HCT116 (cell line): ENCODE measurements at regions not wholly inside any gene's neighbourhood (a gene's known extent, or its start where the extent isn't known, plus 50 kb on each side); places are given as distances from the start of the nearest gene placed in this dataset.

Experiments used
- ATAC-seq: fragments of 200-7000 bp; cut with Tn5 transposase; 2 replicates; pipeline ENCODE4 v1.9.1; 2020; ENCODE audit warnings: mild to moderate bottlenecking, moderate library complexity
- BruUV-seq: library from RNA; stranded (reverse); fragments of 400-500 nt; replicated peaks from 2 replicates; lab custom pipeline; 2021; lab: Mats Ljungman, UMichigan
- CTCF ChIA-PET: fragments of 300-600 bp; sonication (Branson Sonifier 250); formaldehyde crosslinking; loops from one replicate; lab custom pipeline; 2021; ENCODE audit warnings: antibody characterized with exemption; lab: Charles Lee
- POLR2A ChIA-PET: fragments of 300-600, 350-600 bp; sonication (Branson Sonifier 250); formaldehyde crosslinking; loops from one replicate; lab custom pipeline; 2021; ENCODE audit warnings: antibody characterized with exemption; lab: Charles Lee
- RAD21 ChIA-PET, 2 experiments: fragments of 300-600 bp; sonication (Branson Sonifier 250); formaldehyde crosslinking; loops; one replicate each; lab custom pipeline; 2023; ENCODE audit warnings: low total read pairs in 2 of 2; ENCODE audit not compliant: uncharacterized antibody in 2 of 2, unreplicated experiment in 2 of 2, low non-redundant PET in 1 of 2; lab: Charles Lee
- DNase-seq: peaks from one replicate; pipeline ENCODE4 v3.0.0-alpha.2; 2010; ENCODE audit warnings: low read depth, low spot score
- H2AFZ ChIP-seq: fragments of 200-600 bp; shearing (Covaris generic), sonication (generic); 2 replicates; pipeline ENCODE4 v1.6.1; 2017; ENCODE audit warnings: low read depth, mixed run types, mixed read lengths, antibody characterized with exemption, low read length; ENCODE audit not compliant: poor library complexity, severe bottlenecking
- H3K27ac ChIP-seq: 2 replicates; pipeline ENCODE4 v1.5.1; 2012; ENCODE audit warnings: low read depth, low read length
- H3K27me3 ChIP-seq: fragments of 200-600 bp; sonication (generic); 2 replicates; pipeline ENCODE4 v1.6.1; 2016; ENCODE audit warnings: mixed run types, low read length, mixed read lengths; ENCODE audit not compliant: insufficient read depth
- H3K36me3 ChIP-seq, 2 experiments: fragments of 200-500 bp in 1 of 2; fragments of 200-600 bp in 1 of 2; sonication (Bioruptor generic) in 1 of 2; sonication (generic) in 1 of 2; 2 replicates each; pipeline versions ENCODE4 v1.5.1 to v1.6.1; 2014 to 2016; ENCODE audit warnings: low read length in 2 of 2, inconsistent platforms in 1 of 2, mixed read lengths in 1 of 2, mixed run types in 1 of 2; ENCODE audit not compliant: insufficient read depth in 2 of 2, control insufficient read depth in 1 of 2
- H3K4me1 ChIP-seq, 2 experiments: fragments of 200-600 bp in 1 of 2; sonication (generic) in 1 of 2; 2 replicates each; pipeline versions ENCODE4 v1.5.1 to v1.6.1; 2012 to 2017; ENCODE audit warnings: low read length in 2 of 2, inconsistent platforms in 1 of 2, mild to moderate bottlenecking in 1 of 2, mixed read lengths in 1 of 2, mixed run types in 1 of 2, moderate library complexity in 1 of 2; ENCODE audit not compliant: insufficient read depth in 2 of 2, control insufficient read depth in 1 of 2
- H3K4me2 ChIP-seq: fragments of 200-600 bp; sonication (generic); 2 replicates; pipeline ENCODE4 v1.6.1; 2017; ENCODE audit warnings: mixed run types, low read length, mixed read lengths
- H3K4me3 ChIP-seq, 2 experiments: fragments of 200-600 bp in 1 of 2; sonication (generic) in 1 of 2; replicated peaks in 1 of 2; 2 replicates each; pipeline ENCODE4 v1.5.1; 2011 to 2016; ENCODE audit warnings: low read length in 2 of 2, control low read depth in 1 of 2, low read depth in 1 of 2, mild to moderate bottlenecking in 1 of 2, mixed read lengths in 1 of 2, mixed run types in 1 of 2
- H3K79me2 ChIP-seq: fragments of 200-600 bp; sonication (generic); 2 replicates; pipeline ENCODE4 v1.6.1; 2017; ENCODE audit warnings: mild to moderate bottlenecking, mixed run types, low read length, moderate library complexity, mixed read lengths; ENCODE audit not compliant: insufficient read depth
- H3K9ac ChIP-seq: fragments of 200-600 bp; sonication (generic); 2 replicates; pipeline ENCODE4 v1.6.1; 2016; ENCODE audit warnings: low read length, mixed read lengths
- H3K9me2 ChIP-seq: fragments of 200-600 bp; sonication (generic), shearing (Covaris generic); 2 replicates; pipeline ENCODE4 v1.6.1; 2017; ENCODE audit warnings: mixed run types, mild to moderate bottlenecking, moderate library complexity; ENCODE audit not compliant: insufficient read depth
- H3K9me3 ChIP-seq, 2 experiments: fragments of 200-500 bp in 1 of 2; fragments of 200-600 bp in 1 of 2; sonication (Bioruptor generic) in 1 of 2; sonication (generic) in 1 of 2; 2 replicates each; pipeline ENCODE4 v1.6.1; 2014 to 2017; ENCODE audit warnings: low read length in 2 of 2, mixed read lengths in 2 of 2, inconsistent platforms in 1 of 2, low read depth in 1 of 2, mild to moderate bottlenecking in 1 of 2, mixed run types in 1 of 2, moderate library complexity in 1 of 2; ENCODE audit not compliant: control insufficient read depth in 1 of 2, insufficient read depth in 1 of 2
- H4K20me1 ChIP-seq: fragments of 200-600 bp; sonication (generic), shearing (Covaris generic); 2 replicates; pipeline ENCODE4 v1.6.1; 2017; ENCODE audit warnings: mixed run types, mild to moderate bottlenecking, moderate library complexity; ENCODE audit not compliant: insufficient read depth
- CBX3 ChIP-seq: IDR thresholded peaks from 2 replicates; pipeline ENCODE4 v1.6.1; 2012; ENCODE audit warnings: low read depth
- CEBPB ChIP-seq: IDR thresholded peaks from 2 replicates; pipeline ENCODE4 v1.6.1; 2012; ENCODE audit warnings: low read depth
- ELF1 ChIP-seq: IDR thresholded peaks from 2 replicates; pipeline ENCODE4 v1.6.1; 2012; ENCODE audit warnings: low read depth, borderline replicate concordance
- FOSL1 ChIP-seq: IDR thresholded peaks from 2 replicates; pipeline ENCODE4 v1.6.1; 2012; ENCODE audit warnings: low read depth
- SIN3A ChIP-seq: IDR thresholded peaks from 2 replicates; pipeline ENCODE4 v1.6.1; 2012; ENCODE audit warnings: low read depth
- SP1 ChIP-seq: IDR thresholded peaks from 2 replicates; pipeline ENCODE4 v1.6.1; 2012; ENCODE audit warnings: low read depth
- SRF ChIP-seq: IDR thresholded peaks from 2 replicates; pipeline ENCODE4 v1.6.1; 2012; ENCODE audit warnings: low read depth
- TCF7L2 ChIP-seq: IDR thresholded peaks from 2 replicates; pipeline ENCODE4 v1.7.0; 2011; ENCODE audit warnings: borderline replicate concordance, inconsistent platforms; ENCODE audit not compliant: insufficient read depth, insufficient read length; ENCODE audit errors: extremely low read depth
- ZFX ChIP-seq: fragments of 450-650 bp; IDR thresholded peaks from 2 replicates; pipeline ENCODE4 v1.6.1; 2017
- ZNF274 ChIP-seq: fragments of 200-500 bp; sonication (Bioruptor generic); IDR thresholded peaks from 2 replicates; pipeline ENCODE4 v1.6.1; 2014; ENCODE audit warnings: mild to moderate bottlenecking, low read depth, low read length, inconsistent platforms
- intact Hi-C: fragments of 100-400 bp; cut with micrococcal nuclease; formaldehyde crosslinking; loops from 2 replicates; pipeline ENCODE4 v1.10.0; 2022
- TF ChIP-seq, protein P1 (sequence below): IDR thresholded peaks from 2 replicates; pipeline ENCODE4 v1.6.1; 2011; ENCODE audit warnings: mild to moderate bottlenecking, low read length, moderate library complexity; ENCODE audit not compliant: insufficient replicate concordance; ENCODE audit errors: extremely low read depth
- TF ChIP-seq, protein P2 (sequence below): IDR thresholded peaks from 2 replicates; pipeline ENCODE4 v1.6.1; 2012
- TF ChIP-seq, protein P3 (sequence below): IDR thresholded peaks from 2 replicates; pipeline ENCODE4 v1.6.1; 2012; ENCODE audit warnings: low read depth

DNA sequence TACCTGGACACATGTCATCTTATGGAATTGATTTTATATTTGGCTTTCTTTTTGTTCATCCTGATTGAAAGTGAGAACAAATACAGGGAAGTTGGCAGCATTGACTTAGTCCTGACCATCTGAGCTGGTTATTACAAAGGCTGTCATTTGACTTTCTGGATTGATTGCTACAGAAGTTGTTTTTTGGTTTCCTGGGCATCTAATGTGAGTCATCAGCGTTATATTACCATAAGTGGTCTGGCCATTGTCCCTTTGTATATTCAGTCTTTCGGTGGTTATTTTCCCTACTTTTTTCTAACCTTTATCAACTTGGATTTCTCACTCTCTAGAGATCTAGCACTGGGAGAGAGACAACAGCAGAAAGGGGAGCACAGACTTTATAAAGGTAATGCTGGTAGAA is 1646.5 kb downstream of the MRPL39 start:
- no peak overlapping the region for H3K27ac ChIP-seq
- no peak overlapping the region for H3K4me2 ChIP-seq
- ChIA-PET RAD21 (no interaction called here), CTCF (no interaction called here), POLR2A (no interaction called here)
- H3K79me2 ChIP-seq, result no peaks in the 10 kb centered on the region
- H3K4me3 ChIP-seq, result no peak overlapping the region
- intact Hi-C loops, result no loop called here
- no TSS peak for BruUV-seq
- H3K9ac ChIP-seq, result no peak overlapping the region
- H3K9me2 ChIP-seq, result no peaks in the 10 kb centered on the region
- H3K36me3 ChIP-seq, result no peaks in the 10 kb centered on the region
- no peaks in the 10 kb centered on the region for H3K27me3 ChIP-seq
- H3K4me1 ChIP-seq, result no peaks in the 10 kb centered on the region
- ATAC-seq (no peak), DNase-seq (no peak)
- TF ChIP-seq CEBPB (no peak), CBX3 (no peak), SIN3A (no peak), FOSL1 (no peak), ELF1 (no peak), TCF7L2 (no peak), ZFX (no peak), SRF (no peak), SP1 (no peak), ZNF274 (no peak)
- TF ChIP-seq, protein P1, sequence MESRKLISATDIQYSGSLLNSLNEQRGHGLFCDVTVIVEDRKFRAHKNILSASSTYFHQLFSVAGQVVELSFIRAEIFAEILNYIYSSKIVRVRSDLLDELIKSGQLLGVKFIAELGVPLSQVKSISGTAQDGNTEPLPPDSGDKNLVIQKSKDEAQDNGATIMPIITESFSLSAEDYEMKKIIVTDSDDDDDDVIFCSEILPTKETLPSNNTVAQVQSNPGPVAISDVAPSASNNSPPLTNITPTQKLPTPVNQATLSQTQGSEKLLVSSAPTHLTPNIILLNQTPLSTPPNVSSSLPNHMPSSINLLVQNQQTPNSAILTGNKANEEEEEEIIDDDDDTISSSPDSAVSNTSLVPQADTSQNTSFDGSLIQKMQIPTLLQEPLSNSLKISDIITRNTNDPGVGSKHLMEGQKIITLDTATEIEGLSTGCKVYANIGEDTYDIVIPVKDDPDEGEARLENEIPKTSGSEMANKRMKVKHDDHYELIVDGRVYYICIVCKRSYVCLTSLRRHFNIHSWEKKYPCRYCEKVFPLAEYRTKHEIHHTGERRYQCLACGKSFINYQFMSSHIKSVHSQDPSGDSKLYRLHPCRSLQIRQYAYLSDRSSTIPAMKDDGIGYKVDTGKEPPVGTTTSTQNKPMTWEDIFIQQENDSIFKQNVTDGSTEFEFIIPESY, result no peak
- TF ChIP-seq, protein P2, sequence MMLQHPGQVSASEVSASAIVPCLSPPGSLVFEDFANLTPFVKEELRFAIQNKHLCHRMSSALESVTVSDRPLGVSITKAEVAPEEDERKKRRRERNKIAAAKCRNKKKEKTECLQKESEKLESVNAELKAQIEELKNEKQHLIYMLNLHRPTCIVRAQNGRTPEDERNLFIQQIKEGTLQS, result no peak
- TF ChIP-seq, protein P3, sequence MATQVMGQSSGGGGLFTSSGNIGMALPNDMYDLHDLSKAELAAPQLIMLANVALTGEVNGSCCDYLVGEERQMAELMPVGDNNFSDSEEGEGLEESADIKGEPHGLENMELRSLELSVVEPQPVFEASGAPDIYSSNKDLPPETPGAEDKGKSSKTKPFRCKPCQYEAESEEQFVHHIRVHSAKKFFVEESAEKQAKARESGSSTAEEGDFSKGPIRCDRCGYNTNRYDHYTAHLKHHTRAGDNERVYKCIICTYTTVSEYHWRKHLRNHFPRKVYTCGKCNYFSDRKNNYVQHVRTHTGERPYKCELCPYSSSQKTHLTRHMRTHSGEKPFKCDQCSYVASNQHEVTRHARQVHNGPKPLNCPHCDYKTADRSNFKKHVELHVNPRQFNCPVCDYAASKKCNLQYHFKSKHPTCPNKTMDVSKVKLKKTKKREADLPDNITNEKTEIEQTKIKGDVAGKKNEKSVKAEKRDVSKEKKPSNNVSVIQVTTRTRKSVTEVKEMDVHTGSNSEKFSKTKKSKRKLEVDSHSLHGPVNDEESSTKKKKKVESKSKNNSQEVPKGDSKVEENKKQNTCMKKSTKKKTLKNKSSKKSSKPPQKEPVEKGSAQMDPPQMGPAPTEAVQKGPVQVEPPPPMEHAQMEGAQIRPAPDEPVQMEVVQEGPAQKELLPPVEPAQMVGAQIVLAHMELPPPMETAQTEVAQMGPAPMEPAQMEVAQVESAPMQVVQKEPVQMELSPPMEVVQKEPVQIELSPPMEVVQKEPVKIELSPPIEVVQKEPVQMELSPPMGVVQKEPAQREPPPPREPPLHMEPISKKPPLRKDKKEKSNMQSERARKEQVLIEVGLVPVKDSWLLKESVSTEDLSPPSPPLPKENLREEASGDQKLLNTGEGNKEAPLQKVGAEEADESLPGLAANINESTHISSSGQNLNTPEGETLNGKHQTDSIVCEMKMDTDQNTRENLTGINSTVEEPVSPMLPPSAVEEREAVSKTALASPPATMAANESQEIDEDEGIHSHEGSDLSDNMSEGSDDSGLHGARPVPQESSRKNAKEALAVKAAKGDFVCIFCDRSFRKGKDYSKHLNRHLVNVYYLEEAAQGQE, result no peak
- H3K9me3 ChIP-seq, result peaks cover 9 to 31% of the 10 kb centered on the region in 2 experiments; a peak in 3 of 4 replicates
- H4K20me1 ChIP-seq, result no peaks in the 10 kb centered on the region
- H2AFZ ChIP-seq, result no peak overlapping the region
